A673 (cell line): ENCODE measurements at regions not wholly inside any gene's neighbourhood (a gene's known extent, or its start where the extent isn't known, plus 50 kb on each side); places are given as distances from the start of the nearest gene placed in this dataset.

Experiments used
- BruUV-seq: library from RNA; stranded (reverse); fragments of 400-500 nt; replicated peaks from 2 replicates; lab custom pipeline; 2021; lab: Mats Ljungman, UMichigan
- CTCF ChIA-PET: fragments of 300-600 bp; sonication (Branson Sonifier 250); formaldehyde crosslinking; loops from one replicate; lab custom pipeline; 2022; ENCODE audit warnings: antibody characterized with exemption; lab: Charles Lee
- POLR2A ChIA-PET: fragments of 300-600 bp; sonication (Branson Sonifier 250); formaldehyde crosslinking; loops from one replicate; lab custom pipeline; 2022; ENCODE audit warnings: antibody characterized with exemption; ENCODE audit not compliant: low non-redundant PET; lab: Charles Lee
- DNase-seq: peaks from one replicate; pipeline ENCODE4 v3.0.0-alpha.2; 2015; ENCODE audit warnings: low spot score
- H3K27ac ChIP-seq: fragments of 200-600 bp; sonication (generic); 2 replicates; pipeline ENCODE4 v1.5.1; 2016; ENCODE audit warnings: mixed run types, low read depth, mild to moderate bottlenecking, mixed read lengths, antibody characterized with exemption, low read length; ENCODE audit not compliant: poor library complexity, severe bottlenecking
- H3K27me3 ChIP-seq: fragments of 200-600 bp; sonication (generic); replicated peaks from 2 replicates; pipeline ENCODE4 v1.6.1; 2017; ENCODE audit warnings: mixed run types, low read depth, mild to moderate bottlenecking, mixed read lengths, antibody characterized with exemption, low read length; ENCODE audit not compliant: insufficient read depth, poor library complexity
- H3K36me3 ChIP-seq: fragments of 200-600 bp; sonication (generic); 2 replicates; pipeline ENCODE4 v1.6.1; 2016; ENCODE audit warnings: mixed run types, mild to moderate bottlenecking, mixed read lengths, antibody characterized with exemption, low read length; ENCODE audit not compliant: insufficient read depth, poor library complexity, severe bottlenecking
- H3K4me1 ChIP-seq: fragments of 200-600 bp; sonication (generic); 2 replicates; pipeline ENCODE4 v1.6.1; 2017; ENCODE audit warnings: mixed run types, mild to moderate bottlenecking, mixed read lengths, antibody characterized with exemption, low read length; ENCODE audit not compliant: insufficient read depth, poor library complexity, severe bottlenecking
- H3K4me3 ChIP-seq: fragments of 200-600 bp; sonication (generic); 2 replicates; pipeline ENCODE4 v1.5.1; 2016; ENCODE audit warnings: low read depth, mixed run types, mild to moderate bottlenecking, mixed read lengths, low read length; ENCODE audit not compliant: poor library complexity, severe bottlenecking
- H3K9me3 ChIP-seq: fragments of 200-600 bp; sonication (generic); 2 replicates; pipeline ENCODE4 v1.6.1; 2016; ENCODE audit warnings: mixed run types, low read depth, mild to moderate bottlenecking, mixed read lengths, antibody characterized with exemption, low read length; ENCODE audit not compliant: poor library complexity, severe bottlenecking
- EZH2 ChIP-seq: fragments of 200-600 bp; sonication (generic); IDR thresholded peaks from 2 replicates; pipeline ENCODE4 v1.6.1; 2017; ENCODE audit warnings: borderline replicate concordance, low read depth, mild to moderate bottlenecking, mixed read lengths, antibody characterized with exemption, low read length; ENCODE audit not compliant: poor library complexity, severe bottlenecking
- intact Hi-C: fragments of 100-400 bp; cut with micrococcal nuclease; formaldehyde crosslinking; loops from one replicate; pipeline ENCODE4 v1.10.0; 2022; ENCODE audit not compliant: unreplicated experiment
- TF ChIP-seq, protein P1 (sequence below): fragments of 300-800, 200-600 bp; sonication (generic); conservative IDR thresholded peaks from 2 replicates; pipeline ENCODE4 v1.5.1; 2017; ENCODE audit warnings: low read depth, mild to moderate bottlenecking, antibody characterized with exemption, low read length, moderate library complexity, mixed read lengths

DNA sequence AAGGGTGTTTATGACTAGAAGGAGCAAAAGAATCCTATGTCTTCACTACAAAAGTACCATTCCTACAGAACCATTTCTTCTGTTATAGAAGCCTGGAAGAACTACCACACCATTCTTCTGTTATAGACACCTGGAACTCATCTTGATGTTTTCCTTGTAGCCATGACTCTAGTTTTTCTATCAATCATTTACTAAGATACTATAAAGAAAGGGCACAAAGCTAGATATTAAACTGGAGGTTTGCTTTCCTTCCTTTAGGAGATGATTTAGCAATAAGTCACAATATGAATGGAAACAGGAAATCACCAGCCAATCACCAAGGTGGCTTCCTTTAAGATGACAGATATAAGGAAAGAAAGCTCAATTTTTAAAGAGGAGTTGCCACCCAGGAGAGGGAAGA is 100.3 kb upstream of the NEUROD1 start:
- intact Hi-C loops: no loop called here
- H3K4me1 ChIP-seq: peaks cover 76% of the 10 kb centered on the region
- ChIA-PET CTCF (no interaction called here), POLR2A (no interaction called here)
- TF ChIP-seq, protein P1, sequence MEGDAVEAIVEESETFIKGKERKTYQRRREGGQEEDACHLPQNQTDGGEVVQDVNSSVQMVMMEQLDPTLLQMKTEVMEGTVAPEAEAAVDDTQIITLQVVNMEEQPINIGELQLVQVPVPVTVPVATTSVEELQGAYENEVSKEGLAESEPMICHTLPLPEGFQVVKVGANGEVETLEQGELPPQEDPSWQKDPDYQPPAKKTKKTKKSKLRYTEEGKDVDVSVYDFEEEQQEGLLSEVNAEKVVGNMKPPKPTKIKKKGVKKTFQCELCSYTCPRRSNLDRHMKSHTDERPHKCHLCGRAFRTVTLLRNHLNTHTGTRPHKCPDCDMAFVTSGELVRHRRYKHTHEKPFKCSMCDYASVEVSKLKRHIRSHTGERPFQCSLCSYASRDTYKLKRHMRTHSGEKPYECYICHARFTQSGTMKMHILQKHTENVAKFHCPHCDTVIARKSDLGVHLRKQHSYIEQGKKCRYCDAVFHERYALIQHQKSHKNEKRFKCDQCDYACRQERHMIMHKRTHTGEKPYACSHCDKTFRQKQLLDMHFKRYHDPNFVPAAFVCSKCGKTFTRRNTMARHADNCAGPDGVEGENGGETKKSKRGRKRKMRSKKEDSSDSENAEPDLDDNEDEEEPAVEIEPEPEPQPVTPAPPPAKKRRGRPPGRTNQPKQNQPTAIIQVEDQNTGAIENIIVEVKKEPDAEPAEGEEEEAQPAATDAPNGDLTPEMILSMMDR: no peak
- TF ChIP-seq EZH2: no peak
- H3K36me3 ChIP-seq: no peaks in the 10 kb centered on the region
- H3K27ac ChIP-seq: peak overlapping the region; percentile 98
- no peak for DNase-seq
- H3K9me3 ChIP-seq: no peaks in the 10 kb centered on the region
- BruUV-seq: TSS peak; percentile 75
- H3K4me3 ChIP-seq: no peak overlapping the region
- H3K27me3 ChIP-seq: no peaks in the 10 kb centered on the region

DNA sequence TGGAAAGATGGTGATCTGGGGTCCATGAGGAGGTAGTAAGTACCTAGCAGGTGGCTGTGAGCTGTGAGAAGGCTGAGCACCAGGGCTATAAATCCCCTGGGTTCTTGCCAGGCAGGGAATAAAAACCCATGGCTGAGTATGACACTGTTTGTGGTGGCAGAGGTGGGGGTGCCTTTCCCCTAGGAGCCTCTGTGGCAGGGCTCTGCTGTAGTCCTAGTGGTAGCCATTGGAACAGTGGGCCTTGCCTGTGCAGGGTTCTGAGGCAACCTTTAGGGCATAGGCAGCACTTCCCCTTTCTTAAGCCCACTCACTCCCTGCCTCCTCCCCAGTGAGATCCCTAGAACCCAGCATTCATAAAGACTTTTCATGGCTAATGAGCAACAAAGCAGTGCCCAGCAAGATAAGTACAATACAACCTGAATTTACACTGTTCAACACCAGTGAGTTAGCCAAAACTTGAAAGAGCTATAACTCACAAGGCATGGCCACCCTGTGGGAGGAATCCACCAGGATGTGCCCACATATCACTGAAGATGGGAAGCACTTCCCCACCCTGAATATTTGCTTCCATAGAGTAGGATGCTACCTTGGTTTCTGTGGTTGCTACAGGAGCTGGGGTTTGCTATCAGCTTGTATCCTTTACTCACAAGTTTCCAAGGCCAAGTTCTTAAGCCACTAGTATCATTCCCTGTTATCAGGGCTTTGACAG is 100.9 kb upstream of the NEUROD1 start:
- CTCF ChIA-PET: no interaction called here
- intact Hi-C loops: no loop called here
- Histone ChIP-seq H3K4me1 (peaks cover 80% of the 10 kb centered on the region), H3K27ac (peak overlapping the region; percentile 98), H3K27me3 (no peaks in the 10 kb centered on the region), H3K9me3 (no peaks in the 10 kb centered on the region), H3K36me3 (no peaks in the 10 kb centered on the region), H3K4me3 (no peak overlapping the region)
- no TSS peak for BruUV-seq
- POLR2A ChIA-PET: no interaction called here
- DNase-seq: peak; percentile 39
- TF ChIP-seq, protein P1: no peak
- TF ChIP-seq EZH2: no peak

DNA sequence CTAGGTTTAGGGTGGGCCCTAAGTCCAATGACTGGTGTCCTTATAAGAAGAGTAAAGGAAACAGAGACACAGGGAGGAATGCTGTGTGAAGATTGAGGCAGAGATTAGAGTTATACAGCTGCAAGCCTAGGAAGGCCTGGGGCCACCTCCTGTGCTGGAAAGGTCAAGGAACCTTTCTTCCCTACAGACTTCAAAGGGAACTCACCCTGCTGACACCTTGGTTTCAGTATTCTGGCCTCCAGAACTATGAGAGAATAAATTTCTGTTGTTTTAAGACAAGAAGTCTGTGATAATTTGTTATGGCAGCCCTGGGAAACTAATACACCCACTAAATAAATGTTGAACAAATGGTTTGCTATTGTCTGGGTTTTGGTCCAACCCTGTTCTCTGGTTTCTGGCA is 102.3 kb upstream of the NEUROD1 start:
- ChIA-PET POLR2A (no interaction called here), CTCF (no interaction called here)
- H3K27me3 ChIP-seq: no peaks in the 10 kb centered on the region
- BruUV-seq: no TSS peak
- H3K4me3 ChIP-seq: no peak overlapping the region
- no peaks in the 10 kb centered on the region for H3K36me3 ChIP-seq
- TF ChIP-seq, protein P1: no peak
- TF ChIP-seq EZH2: no peak
- intact Hi-C loops: no loop called here
- no peak overlapping the region for H3K27ac ChIP-seq
- peaks cover 74% of the 10 kb centered on the region for H3K4me1 ChIP-seq
- H3K9me3 ChIP-seq: no peaks in the 10 kb centered on the region
- no peak for DNase-seq
